Neural progenitor cell (in vitro differentiated cells): ENCODE measurements at regions not wholly inside any gene's neighbourhood (a gene's known extent, or its start where the extent isn't known, plus 50 kb on each side); places are given as distances from the start of the nearest gene placed in this dataset.

ENCODE experiments used
- EZH2 ChIP-seq: fragments of 200-600 bp; sonication (generic); IDR thresholded peaks from 2 replicates; pipeline ENCODE4 v1.6.1; 2017; ENCODE audit warnings: antibody characterized with exemption, mild to moderate bottlenecking, moderate library complexity
- EZH2phosphoT487 ChIP-seq: fragments of 200-600 bp; sonication (generic); IDR thresholded peaks from 2 replicates; pipeline ENCODE4 v1.6.1; 2017; ENCODE audit warnings: antibody characterized with exemption
- TF ChIP-seq, protein P1 (sequence below): fragments of 200-600 bp; sonication (generic); IDR thresholded peaks from 2 replicates; pipeline ENCODE4 v1.5.1; 2017; ENCODE audit warnings: antibody characterized with exemption, mild to moderate bottlenecking

DNA sequence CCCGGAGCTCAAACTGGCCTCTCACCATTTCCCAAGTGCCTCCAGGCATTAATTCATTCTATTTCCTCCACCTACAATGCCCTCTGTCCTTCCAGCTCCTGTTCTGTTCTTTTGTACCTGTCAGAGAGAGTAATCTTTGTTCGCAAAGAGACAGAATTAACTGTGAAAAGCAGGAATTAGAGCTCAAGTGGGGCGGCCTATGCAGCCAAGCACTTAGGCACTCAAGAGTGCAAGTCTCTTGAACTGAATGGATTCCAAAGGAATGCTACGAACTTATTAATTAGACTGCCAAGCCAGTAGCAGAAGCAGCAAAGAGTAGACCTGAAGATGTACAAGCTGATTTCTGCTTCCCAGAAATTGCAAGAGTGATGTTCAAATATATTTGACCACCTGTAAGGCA, 338.3 kb upstream of the AUTS2 start:
- no peak for TF ChIP-seq EZH2phosphoT487
- TF ChIP-seq, protein P1, sequence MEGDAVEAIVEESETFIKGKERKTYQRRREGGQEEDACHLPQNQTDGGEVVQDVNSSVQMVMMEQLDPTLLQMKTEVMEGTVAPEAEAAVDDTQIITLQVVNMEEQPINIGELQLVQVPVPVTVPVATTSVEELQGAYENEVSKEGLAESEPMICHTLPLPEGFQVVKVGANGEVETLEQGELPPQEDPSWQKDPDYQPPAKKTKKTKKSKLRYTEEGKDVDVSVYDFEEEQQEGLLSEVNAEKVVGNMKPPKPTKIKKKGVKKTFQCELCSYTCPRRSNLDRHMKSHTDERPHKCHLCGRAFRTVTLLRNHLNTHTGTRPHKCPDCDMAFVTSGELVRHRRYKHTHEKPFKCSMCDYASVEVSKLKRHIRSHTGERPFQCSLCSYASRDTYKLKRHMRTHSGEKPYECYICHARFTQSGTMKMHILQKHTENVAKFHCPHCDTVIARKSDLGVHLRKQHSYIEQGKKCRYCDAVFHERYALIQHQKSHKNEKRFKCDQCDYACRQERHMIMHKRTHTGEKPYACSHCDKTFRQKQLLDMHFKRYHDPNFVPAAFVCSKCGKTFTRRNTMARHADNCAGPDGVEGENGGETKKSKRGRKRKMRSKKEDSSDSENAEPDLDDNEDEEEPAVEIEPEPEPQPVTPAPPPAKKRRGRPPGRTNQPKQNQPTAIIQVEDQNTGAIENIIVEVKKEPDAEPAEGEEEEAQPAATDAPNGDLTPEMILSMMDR = no peak
- no peak for TF ChIP-seq EZH2
